Loucy (cell line): ENCODE measurements at regions not wholly inside any gene's neighbourhood (a gene's known extent, or its start where the extent isn't known, plus 50 kb on each side); places are given as distances from the start of the nearest gene placed in this dataset.

Source experiments
- H2AFZ ChIP-seq: fragments of 200-600 bp; sonication (generic); 2 replicates; pipeline ENCODE4 v1.6.0; 2016; ENCODE audit warnings: antibody characterized with exemption, mild to moderate bottlenecking, low read length, moderate library complexity
- H3F3A ChIP-seq: fragments of 200-600 bp; 2 replicates; pipeline ENCODE4 v1.6.0; 2016; ENCODE audit warnings: antibody characterized with exemption, low read depth, mild to moderate bottlenecking
- H3K27me3 ChIP-seq: fragments of 200-600 bp; sonication (generic); 2 replicates; pipeline ENCODE4 v1.6.1; 2014; ENCODE audit warnings: low read length, mild to moderate bottlenecking; ENCODE audit not compliant: insufficient read depth, poor library complexity, severe bottlenecking
- H3K36me3 ChIP-seq: fragments of 200-600 bp; sonication (generic); 2 replicates; pipeline ENCODE4 v1.6.1; 2016; ENCODE audit warnings: low read length; ENCODE audit not compliant: insufficient read depth
- H3K4me1 ChIP-seq: fragments of 200-600 bp; sonication (generic); 2 replicates; pipeline ENCODE4 v1.5.1; 2014; ENCODE audit warnings: low read length, mild to moderate bottlenecking; ENCODE audit not compliant: insufficient read depth, poor library complexity, severe bottlenecking
- H3K4me2 ChIP-seq: fragments of 200-600 bp; sonication (generic); 2 replicates; pipeline ENCODE4 v1.6.0; 2014; ENCODE audit warnings: antibody characterized with exemption, low read length, low read depth, mild to moderate bottlenecking; ENCODE audit not compliant: poor library complexity, severe bottlenecking
- H3K4me3 ChIP-seq: fragments of 200-600 bp; sonication (generic); 2 replicates; pipeline ENCODE4 v1.5.1; 2014; ENCODE audit warnings: low read length, mild to moderate bottlenecking, mixed read lengths; ENCODE audit not compliant: poor library complexity, severe bottlenecking
- H3K79me2 ChIP-seq: fragments of 200-600 bp; sonication (generic); 2 replicates; pipeline ENCODE4 v1.6.1; 2014; ENCODE audit warnings: low read length; ENCODE audit not compliant: insufficient read depth
- H3K9ac ChIP-seq: fragments of 200-600 bp; sonication (generic); 2 replicates; pipeline ENCODE4 v1.6.0; 2014; ENCODE audit warnings: mild to moderate bottlenecking, low read depth, low read length, moderate library complexity; ENCODE audit not compliant: poor library complexity, severe bottlenecking
- H3K9me2 ChIP-seq: fragments of 200-600 bp; sonication (generic); replicated peaks from 2 replicates; pipeline ENCODE4 v1.6.1; 2016; ENCODE audit warnings: low read depth, low read length, mixed read lengths
- H3K9me3 ChIP-seq: fragments of 200-600 bp; sonication (generic); 2 replicates; pipeline ENCODE4 v1.6.1; 2014; ENCODE audit warnings: mild to moderate bottlenecking, antibody characterized with exemption, low read length, low read depth; ENCODE audit not compliant: insufficient read depth
- H4K20me1 ChIP-seq: fragments of 200-600 bp; sonication (generic); 2 replicates; pipeline ENCODE4 v1.6.0; 2014; ENCODE audit warnings: antibody characterized with exemption, low read length, mild to moderate bottlenecking; ENCODE audit not compliant: insufficient read depth, poor library complexity, severe bottlenecking
- EZH2phosphoT487 ChIP-seq: fragments of 200-600 bp; IDR thresholded peaks from 2 replicates; pipeline ENCODE4 v1.6.1; 2018; ENCODE audit warnings: antibody characterized with exemption, mild to moderate bottlenecking, moderate library complexity, borderline replicate concordance
- TF ChIP-seq, protein P1 (sequence below): fragments of 200-600 bp; sonication (generic); conservative IDR thresholded peaks from 2 replicates; pipeline ENCODE4 v1.5.1; 2014; ENCODE audit warnings: mild to moderate bottlenecking, antibody characterized with exemption, low read length

DNA sequence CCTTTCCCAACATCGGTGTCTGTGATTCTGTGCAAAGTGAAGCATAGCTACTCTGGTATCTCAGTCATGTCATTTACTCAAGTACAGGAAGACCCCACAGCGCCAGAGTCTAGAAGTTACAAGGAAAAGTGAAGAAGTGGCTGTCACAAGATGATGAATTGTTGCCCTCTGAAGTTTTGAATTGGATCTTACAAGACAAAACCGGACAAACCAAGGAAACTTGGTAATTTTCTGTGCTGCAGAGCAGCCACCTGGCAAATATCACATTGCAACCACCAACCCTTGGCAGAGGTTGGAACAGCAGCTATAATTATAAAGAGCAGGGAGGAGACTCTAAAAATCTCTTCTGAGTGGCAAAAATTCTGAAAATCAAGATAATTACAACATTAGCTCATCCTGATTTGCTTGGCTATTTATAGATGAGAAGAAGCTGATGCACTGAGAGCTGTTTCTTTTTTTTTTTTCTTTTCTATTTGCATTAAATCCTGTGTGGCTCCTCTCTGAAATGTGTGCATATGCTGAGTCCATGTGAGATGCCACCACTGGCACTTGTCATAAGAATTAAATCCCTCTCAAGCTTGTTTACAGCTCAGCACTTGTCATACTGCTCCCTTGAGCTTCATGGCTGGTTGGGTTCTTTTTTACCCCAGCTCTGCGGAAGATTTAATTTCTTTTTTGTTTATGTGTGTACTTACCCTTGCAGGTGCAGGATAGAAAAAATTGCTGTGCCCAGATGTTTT, 68.0 kb upstream of the MNS1 start:
- Histone ChIP-seq H4K20me1 (no peaks in the 10 kb centered on the region), H3K36me3 (no peaks in the 10 kb centered on the region), H3K79me2 (no peaks in the 10 kb centered on the region), H2AFZ (no peak overlapping the region), H3K9ac (no peak overlapping the region), H3K4me3 (no peak overlapping the region), H3K27me3 (no peaks in the 10 kb centered on the region), H3K9me3 (no peaks in the 10 kb centered on the region), H3K9me2 (no peaks in the 10 kb centered on the region), H3K4me2 (no peak overlapping the region), H3K4me1 (peaks cover 25% of the 10 kb centered on the region), H3F3A (no peaks in the 10 kb centered on the region)
- TF ChIP-seq, protein P1, sequence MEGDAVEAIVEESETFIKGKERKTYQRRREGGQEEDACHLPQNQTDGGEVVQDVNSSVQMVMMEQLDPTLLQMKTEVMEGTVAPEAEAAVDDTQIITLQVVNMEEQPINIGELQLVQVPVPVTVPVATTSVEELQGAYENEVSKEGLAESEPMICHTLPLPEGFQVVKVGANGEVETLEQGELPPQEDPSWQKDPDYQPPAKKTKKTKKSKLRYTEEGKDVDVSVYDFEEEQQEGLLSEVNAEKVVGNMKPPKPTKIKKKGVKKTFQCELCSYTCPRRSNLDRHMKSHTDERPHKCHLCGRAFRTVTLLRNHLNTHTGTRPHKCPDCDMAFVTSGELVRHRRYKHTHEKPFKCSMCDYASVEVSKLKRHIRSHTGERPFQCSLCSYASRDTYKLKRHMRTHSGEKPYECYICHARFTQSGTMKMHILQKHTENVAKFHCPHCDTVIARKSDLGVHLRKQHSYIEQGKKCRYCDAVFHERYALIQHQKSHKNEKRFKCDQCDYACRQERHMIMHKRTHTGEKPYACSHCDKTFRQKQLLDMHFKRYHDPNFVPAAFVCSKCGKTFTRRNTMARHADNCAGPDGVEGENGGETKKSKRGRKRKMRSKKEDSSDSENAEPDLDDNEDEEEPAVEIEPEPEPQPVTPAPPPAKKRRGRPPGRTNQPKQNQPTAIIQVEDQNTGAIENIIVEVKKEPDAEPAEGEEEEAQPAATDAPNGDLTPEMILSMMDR: no peak
- no peak for TF ChIP-seq EZH2phosphoT487

GRCh38 chr15:56530157-56530556, 65.2 kb upstream of the MNS1 start:
- TF ChIP-seq, protein P1: no peak
- no peak for TF ChIP-seq EZH2phosphoT487
- Histone ChIP-seq H3K4me2 (no peak overlapping the region), H3K9me2 (no peaks in the 10 kb centered on the region), H3K9me3 (no peaks in the 10 kb centered on the region), H3K79me2 (no peaks in the 10 kb centered on the region), H3K4me1 (peaks cover 17% of the 10 kb centered on the region), H3K9ac (no peak overlapping the region), H3K36me3 (no peaks in the 10 kb centered on the region), H4K20me1 (no peaks in the 10 kb centered on the region), H3K27me3 (no peaks in the 10 kb centered on the region), H2AFZ (no peak overlapping the region), H3K4me3 (no peak overlapping the region), H3F3A (no peaks in the 10 kb centered on the region)

DNA sequence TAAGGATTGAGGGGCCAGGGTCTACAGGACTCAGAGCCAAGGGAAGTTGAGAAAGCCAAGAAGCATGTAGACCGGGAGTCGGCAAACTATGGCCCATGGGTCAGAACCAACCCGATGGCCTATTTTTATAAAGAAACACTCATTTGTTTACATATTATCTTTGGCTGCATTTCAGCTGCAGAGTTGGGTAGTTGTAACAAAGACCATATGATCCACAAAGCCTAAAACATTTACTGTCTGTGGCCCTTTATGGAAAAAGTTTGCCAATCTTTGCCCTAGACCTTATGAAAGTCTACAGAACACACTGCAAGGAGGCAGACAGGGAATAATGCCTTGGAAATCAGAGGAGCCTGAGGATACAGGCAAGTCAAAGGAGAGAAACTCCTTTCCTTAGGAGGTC, 63.2 kb upstream of the MNS1 start:
- H3K36me3 ChIP-seq: no peaks in the 10 kb centered on the region
- H3K4me2 ChIP-seq: no peak overlapping the region
- no peaks in the 10 kb centered on the region for H3K27me3 ChIP-seq
- H3K79me2 ChIP-seq: no peaks in the 10 kb centered on the region
- no peak overlapping the region for H3K9ac ChIP-seq
- no peaks in the 10 kb centered on the region for H4K20me1 ChIP-seq
- no peak overlapping the region for H3K4me3 ChIP-seq
- peaks cover 16% of the 10 kb centered on the region for H3K4me1 ChIP-seq
- no peaks in the 10 kb centered on the region for H3F3A ChIP-seq
- H3K9me2 ChIP-seq: no peaks in the 10 kb centered on the region
- TF ChIP-seq, protein P1: no peak
- TF ChIP-seq EZH2phosphoT487: no peak
- H3K9me3 ChIP-seq: no peaks in the 10 kb centered on the region
- no peak overlapping the region for H2AFZ ChIP-seq
